ENCODE measurements at regions not wholly inside any gene's neighbourhood (a gene's known extent, or its start where the extent isn't known, plus 50 kb on each side); places are given as distances from the start of the nearest gene placed in this dataset.
"Not testable (repeated sequence)": the region's sequence is repeated elsewhere in the genome, so short reads cannot be mapped to it uniquely, and the experiment has no call there.

GRCh38 chr7:112540839-112541577, 60.2 kb downstream of the LSMEM1 start:
- DNase-seq (ENCODE audit: low read depth): no peak

GRCh38 chr7:112546723-112547513, 66.1 kb downstream of the LSMEM1 start:
- DNase-seq (ENCODE audit: low read depth): no peak

- peak; percentile 37 for DNase-seq (ENCODE audit: low read depth)
These were observed 67.1 kb downstream of the LSMEM1 start for GRCh38 chr7:112547916-112548315.

- DNase-seq (ENCODE audit: low read depth): peak; percentile 61
These were observed 69.8 kb downstream of the LSMEM1 start for GRCh38 chr7:112550468-112551060.

- not testable (repeated sequence) for DNase-seq (ENCODE audit: low read depth)
These were observed 70.7 kb downstream of the LSMEM1 start for GRCh38 chr7:112551521-112551920.

GRCh38 chr7:112554591-112554990, 73.8 kb downstream of the LSMEM1 start:
- no peak for DNase-seq (ENCODE audit: low read depth)

DNA sequence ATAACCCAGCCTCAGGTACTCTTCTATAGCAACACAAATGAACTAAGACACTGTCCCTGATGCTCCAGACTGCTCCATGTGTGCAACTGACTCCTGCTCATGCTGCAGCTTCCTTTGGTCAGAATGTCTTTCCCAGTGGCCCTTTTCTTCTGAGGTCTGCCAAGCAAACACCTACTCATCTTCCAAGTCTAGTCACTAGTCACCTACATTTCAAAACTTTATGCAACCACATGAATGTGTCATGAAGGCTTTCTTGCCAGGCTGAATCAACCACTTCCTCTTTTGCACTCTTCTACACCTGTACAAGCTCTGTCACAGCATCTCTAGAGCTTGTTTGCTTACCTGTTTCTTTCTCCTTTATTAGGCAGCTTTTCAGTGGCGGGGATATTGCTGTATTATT, 75.8 kb downstream of the LSMEM1 start:
- peak; percentile 2 for DNase-seq (ENCODE audit: low read depth)

DNA sequence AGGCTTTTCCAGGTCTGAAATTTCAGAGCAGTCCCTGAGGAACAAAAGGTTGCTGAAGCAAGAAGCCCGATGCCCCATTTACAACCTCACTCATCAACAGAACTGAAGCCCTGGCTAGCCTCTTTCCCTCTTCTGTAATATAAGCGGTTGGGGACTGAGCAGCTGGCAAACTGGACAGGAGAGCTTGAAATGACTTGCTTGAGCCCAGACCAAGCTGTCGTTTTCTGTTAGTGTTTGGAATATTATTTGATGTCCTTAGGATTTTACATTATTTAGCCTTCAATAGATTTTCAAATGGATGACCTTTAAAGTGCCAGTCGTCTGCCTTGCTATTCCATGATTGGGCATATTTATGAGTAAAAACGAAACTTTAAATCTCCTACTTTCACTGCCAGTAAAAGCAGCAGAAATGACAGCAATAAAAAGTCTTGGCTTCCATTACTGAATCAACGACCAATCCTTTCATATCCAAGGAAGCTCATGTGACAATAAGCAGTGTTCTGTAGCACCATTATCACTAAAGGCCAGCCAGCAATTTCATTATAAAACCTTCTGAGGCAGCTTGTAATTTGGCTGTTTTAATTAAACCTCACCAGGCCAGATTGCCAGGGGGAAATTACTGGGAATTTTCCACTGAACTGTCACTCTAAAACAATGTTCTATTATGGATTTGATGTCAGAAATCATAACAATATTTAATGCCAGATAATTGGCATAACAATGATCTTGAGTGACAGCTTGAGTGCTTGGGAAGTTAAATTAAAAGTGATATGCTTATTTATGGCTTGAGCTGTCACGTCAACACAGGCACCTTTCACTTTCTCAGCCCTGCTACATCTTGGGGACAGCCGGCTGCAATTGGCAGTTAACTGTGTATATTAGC, 85.9 kb downstream of the LSMEM1 start:
- no peak for DNase-seq (ENCODE audit: low read depth)

DNA sequence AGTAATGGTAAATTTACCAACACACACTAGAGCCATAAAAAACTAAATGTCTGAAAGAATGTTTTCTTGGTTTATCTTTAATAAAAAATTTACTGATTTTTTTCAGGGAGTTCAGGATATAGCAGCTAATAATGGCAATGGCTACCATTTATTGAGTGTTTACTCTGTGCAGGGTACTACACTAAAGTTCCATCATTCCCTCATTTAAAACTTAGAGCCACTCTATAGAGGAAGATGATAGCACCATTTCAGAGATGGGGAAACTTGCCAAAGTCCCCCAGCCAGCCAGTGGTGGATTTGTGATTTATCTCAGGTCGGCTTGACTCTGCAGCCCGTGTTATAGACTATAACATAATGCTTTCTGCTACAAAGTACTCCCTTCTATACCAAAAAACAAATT, 86.6 kb downstream of the LSMEM1 start:
- no peak for DNase-seq (ENCODE audit: low read depth)

DNA sequence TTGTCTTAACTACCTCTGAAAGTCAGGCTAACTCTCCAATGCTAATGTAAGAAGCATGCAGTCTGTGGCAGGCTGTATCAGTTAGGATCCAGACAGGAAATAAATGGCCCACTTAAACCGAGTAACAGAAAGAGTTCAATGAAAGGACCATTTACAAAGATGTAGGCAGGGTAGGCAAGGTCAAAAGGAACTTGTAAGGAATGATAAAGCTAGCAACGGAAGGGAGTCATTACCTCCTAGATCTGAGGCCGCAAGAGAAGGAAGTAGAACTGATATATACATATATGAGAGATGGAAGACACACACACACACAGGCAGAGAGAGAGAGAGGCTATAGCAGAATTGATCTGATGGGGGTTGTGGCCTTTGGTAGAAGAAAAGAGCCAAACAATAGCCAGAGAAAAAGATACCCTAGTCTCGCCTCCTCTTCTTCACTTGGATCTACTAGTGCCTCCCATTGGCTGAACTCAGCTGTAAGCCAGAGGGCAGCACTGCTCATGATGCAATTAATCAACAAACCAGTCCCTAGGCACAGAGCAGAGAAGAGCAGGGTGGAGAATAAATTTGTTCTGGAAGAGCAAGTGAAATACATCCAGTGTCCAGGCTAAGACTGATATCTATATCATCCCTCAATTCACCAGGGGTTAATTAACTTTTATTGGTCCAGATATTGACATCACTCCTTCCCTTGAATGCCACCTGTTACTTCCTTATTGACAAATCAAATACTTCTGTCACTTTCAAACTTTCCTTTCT, 91.2 kb downstream of the LSMEM1 start:
- DNase-seq (ENCODE audit: low read depth): no peak

DNA sequence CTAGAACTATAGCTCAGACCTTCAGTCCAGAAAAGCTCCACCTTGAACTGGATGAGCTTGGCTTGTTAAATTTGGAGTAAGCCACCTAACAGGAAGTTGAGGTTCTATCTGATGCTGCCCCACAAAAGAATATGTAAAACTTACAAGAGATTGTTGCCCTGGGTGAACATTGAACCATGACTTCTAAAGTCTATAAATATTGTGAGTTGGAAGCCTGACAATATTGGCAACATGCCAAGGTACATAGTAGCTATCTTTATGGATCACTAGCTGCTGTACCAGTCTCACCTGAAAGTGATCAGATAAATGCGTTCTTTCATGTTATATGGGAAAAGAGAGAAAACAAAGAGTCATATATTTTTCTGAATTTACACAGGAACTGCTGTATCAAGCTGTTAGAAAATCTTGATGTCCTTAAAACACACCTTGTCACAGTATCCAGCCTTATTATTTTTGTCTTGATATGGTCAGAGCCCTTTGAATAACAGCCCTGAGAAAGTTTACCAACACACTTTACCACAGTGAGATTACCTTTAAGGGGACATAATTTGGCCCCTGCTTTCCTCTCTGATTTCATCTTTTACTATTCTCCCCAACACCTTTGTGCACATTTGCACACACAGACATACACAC, 92.0 kb downstream of the LSMEM1 start:
- DNase-seq (ENCODE audit: low read depth): no peak

DNA sequence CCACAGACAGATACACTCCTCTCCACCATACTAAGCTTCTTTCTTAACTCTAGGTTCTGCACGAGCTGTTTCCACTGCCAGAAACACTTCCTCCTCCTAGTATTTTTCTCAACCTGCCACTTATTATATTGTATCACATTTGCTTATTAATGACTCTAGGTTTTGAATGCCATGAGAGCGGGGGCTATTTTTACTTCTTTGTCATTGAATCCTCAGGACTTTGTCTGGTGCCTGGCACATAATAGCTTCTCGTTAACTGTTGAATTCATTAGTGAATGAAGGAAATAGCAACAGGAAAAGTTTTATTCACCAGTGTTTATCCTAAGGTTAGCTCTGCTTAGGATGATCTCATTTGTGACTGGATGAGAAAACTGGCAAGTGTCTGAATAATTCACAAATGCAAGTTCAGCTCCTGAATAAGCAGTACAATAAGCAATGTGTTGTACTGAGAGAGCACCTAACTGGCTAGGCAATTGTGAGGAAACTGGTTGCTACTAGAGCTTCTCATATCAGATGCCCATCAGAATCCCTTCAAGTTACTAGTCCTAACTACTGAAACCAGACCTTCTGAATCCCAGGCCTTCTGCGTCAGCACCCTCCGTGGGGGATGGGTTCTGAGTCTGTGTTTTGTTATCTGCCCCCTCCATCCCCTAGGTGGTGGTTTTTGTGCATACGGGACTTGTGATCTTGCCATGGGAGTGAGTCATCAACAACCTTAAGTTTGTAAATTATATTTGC, 92.7 kb downstream of the LSMEM1 start:
- DNase-seq (ENCODE audit: low read depth): peak; percentile 29

GRCh38 chr7:112575864-112576263, 95.1 kb downstream of the LSMEM1 start:
- no peak for DNase-seq (ENCODE audit: low read depth)

GRCh38 chr7:112579388-112579787, 98.6 kb downstream of the LSMEM1 start:
- no peak for DNase-seq (ENCODE audit: low read depth)

GRCh38 chr7:112580717-112581435, 100.1 kb downstream of the LSMEM1 start:
- no peak for DNase-seq (ENCODE audit: low read depth)

GRCh38 chr7:112581529-112581928, 100.7 kb downstream of the LSMEM1 start:
- no peak for DNase-seq (ENCODE audit: low read depth)

DNA sequence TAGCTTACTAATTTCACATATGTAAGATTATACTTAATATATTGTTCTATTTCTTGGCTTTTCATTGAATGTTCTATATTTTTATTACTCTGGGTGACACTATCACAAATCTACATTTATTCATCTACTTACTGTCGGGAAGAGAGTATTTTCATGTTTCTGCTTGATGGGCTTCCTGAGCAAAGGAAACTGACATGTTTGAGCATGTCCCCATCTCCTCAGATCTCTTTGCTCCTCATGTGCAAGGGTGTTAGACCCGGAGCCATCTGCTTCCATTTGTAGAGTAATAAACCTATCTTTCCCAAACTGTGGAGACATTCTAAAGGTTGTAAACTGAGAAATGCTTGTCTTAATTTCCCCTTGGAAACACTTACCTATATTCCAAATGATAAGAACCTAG, 103.5 kb downstream of the LSMEM1 start:
- DNase-seq (ENCODE audit: low read depth): no peak

GRCh38 chr7:112587504-112587903, 106.7 kb downstream of the LSMEM1 start:
- DNase-seq (ENCODE audit: low read depth): no peak

DNA sequence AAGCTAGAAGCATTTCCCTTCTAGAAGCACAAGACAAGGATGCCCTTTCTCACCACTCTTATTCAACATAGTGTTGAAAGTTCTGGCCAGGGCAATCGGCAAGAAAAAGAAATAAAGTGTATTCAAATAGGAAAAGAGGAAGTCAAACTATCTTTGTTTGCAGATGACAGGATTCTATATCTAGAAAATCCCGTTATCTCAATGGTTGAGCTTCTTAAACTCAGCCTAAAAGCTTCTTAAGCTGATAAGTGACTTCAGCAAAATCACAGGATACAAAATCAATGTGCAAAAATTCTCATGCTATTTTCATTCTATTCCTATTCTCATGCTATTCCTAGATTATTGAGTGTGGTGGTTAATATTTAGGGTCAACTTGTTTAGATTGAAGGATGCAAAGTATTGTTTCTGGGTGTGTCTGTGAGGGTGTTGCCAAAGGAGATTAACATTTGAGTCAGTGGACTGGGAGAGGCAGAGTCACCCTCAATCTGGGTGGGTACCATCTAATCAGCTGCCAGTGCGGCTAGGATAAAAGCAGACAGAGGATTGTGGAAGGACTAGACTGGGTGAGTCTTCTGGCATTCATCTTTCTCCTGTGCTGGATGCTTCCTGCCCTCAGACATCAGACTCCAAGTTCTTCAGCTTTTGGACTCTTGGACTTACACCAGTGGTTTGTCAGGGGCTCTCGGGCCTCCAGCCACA, 111.9 kb downstream of the LSMEM1 start:
- DNase-seq (ENCODE audit: low read depth): not testable (repeated sequence)

All from amniotic epithelial cell (primary cell).